GM21528 (cell line): ENCODE measurements at regions not wholly inside any gene's neighbourhood (a gene's known extent, or its start where the extent isn't known, plus 50 kb on each side); places are given as distances from the start of the nearest gene placed in this dataset.

Experiments
- ATAC-seq: cut with Tn5 transposase; IDR thresholded peaks from one replicate; pipeline ENCODE4 v1.9.1; 2021; ENCODE audit warnings: mild to moderate bottlenecking, moderate library complexity; ENCODE audit not compliant: unreplicated experiment, low FRiP score

- ATAC-seq, result no peak
Observed at GRCh38 chr20:60976913-60977312, 275.1 kb upstream of the CDH4 start.

- no peak for ATAC-seq
Observed at GRCh38 chr20:60977901-60978300, 274.2 kb upstream of the CDH4 start.

GRCh38 chr20:60984666-60985065 lies 267.4 kb upstream of the CDH4 start:
- ATAC-seq, result no peak

GRCh38 chr20:60986506-60987156 lies 265.4 kb upstream of the CDH4 start:
- ATAC-seq, result no peak

GRCh38 chr20:60990061-60990460 lies 262.0 kb upstream of the CDH4 start:
- ATAC-seq, result no peak

GRCh38 chr20:60990643-60991042 lies 261.4 kb upstream of the CDH4 start:
- no peak for ATAC-seq

GRCh38 chr20:60993433-60994044 lies 258.5 kb upstream of the CDH4 start:
- ATAC-seq, result no peak

GRCh38 chr20:60999250-60999649 lies 252.8 kb upstream of the CDH4 start:
- no peak for ATAC-seq

- ATAC-seq, result no peak
Observed at GRCh38 chr20:61002090-61002489, 250.0 kb upstream of the CDH4 start.

GRCh38 chr20:61014491-61014890 lies 237.6 kb upstream of the CDH4 start:
- ATAC-seq, result no peak

GRCh38 chr20:61015602-61016001 lies 236.5 kb upstream of the CDH4 start:
- no peak for ATAC-seq

GRCh38 chr20:61019322-61019721 lies 232.7 kb upstream of the CDH4 start:
- no peak for ATAC-seq

- ATAC-seq, result no peak
Observed at GRCh38 chr20:61023612-61024011, 228.4 kb upstream of the CDH4 start.

- no peak for ATAC-seq
Observed at GRCh38 chr20:61024390-61024789, 227.7 kb upstream of the CDH4 start.

GRCh38 chr20:61025536-61025935 lies 226.5 kb upstream of the CDH4 start:
- ATAC-seq, result no peak

GRCh38 chr20:61026173-61026572 lies 225.9 kb upstream of the CDH4 start:
- no peak for ATAC-seq

GRCh38 chr20:61026731-61027130 lies 225.3 kb upstream of the CDH4 start:
- ATAC-seq, result no peak

- ATAC-seq, result no peak
Observed at GRCh38 chr20:61027218-61027617, 224.8 kb upstream of the CDH4 start.

- ATAC-seq, result no peak
Observed at GRCh38 chr20:61030130-61030529, 221.9 kb upstream of the CDH4 start.

GRCh38 chr20:61031101-61031830 lies 220.8 kb upstream of the CDH4 start:
- no peak for ATAC-seq

- ATAC-seq, result no peak
Observed at GRCh38 chr20:61037498-61037897, 214.6 kb upstream of the CDH4 start.

- ATAC-seq, result no peak
Observed at GRCh38 chr20:61041481-61041880, 210.6 kb upstream of the CDH4 start.
